ENCODE measurements at regions not wholly inside any gene's neighbourhood (a gene's known extent, or its start where the extent isn't known, plus 50 kb on each side); places are given as distances from the start of the nearest gene placed in this dataset.

- TF ChIP-seq CTCF (IDR thresholded peaks at IDR 0.05; ENCODE audit: insufficient read depth, low read length, poor library complexity, severe bottlenecking) (no peak), EZH2phosphoT487 (conservative IDR thresholded peaks at IDR 0.05; ENCODE audit: low read length) (no peak)
These were observed 76.2 kb upstream of the RPS6KA2 start for GRCh38 chr6:166703149-166703710.
